Neural cell (in vitro differentiated cells): ENCODE measurements at regions not wholly inside any gene's neighbourhood (a gene's known extent, or its start where the extent isn't known, plus 50 kb on each side); places are given as distances from the start of the nearest gene placed in this dataset.

Experiments used
- CTCF ChIP-seq: fragments of 450-650 bp; IDR thresholded peaks from 2 replicates; pipeline ENCODE4 v1.5.1; 2014; ENCODE audit warnings: antibody characterized with exemption, mild to moderate bottlenecking, moderate library complexity; ENCODE audit not compliant: poor library complexity, severe bottlenecking
- EP300 ChIP-seq: fragments of 450-650 bp; conservative IDR thresholded peaks from 2 replicates; pipeline ENCODE4 v1.6.1; 2014; ENCODE audit warnings: antibody characterized with exemption, mild to moderate bottlenecking, moderate library complexity; ENCODE audit not compliant: poor library complexity, severe bottlenecking
- REST ChIP-seq: IDR thresholded peaks from 2 replicates; pipeline ENCODE4 v1.6.1; 2012; ENCODE audit warnings: borderline replicate concordance

- TF ChIP-seq REST (peak; percentile 49), CTCF (no peak), EP300 (peak; percentile 88)
Measured at GRCh38 chr5:124670722-124671184, 75.7 kb downstream of the ZNF608 start.
